Gastroesophageal sphincter (tissue), 4 donors: ENCODE measurements at regions not wholly inside any gene's neighbourhood (a gene's known extent, or its start where the extent isn't known, plus 50 kb on each side); places are given as distances from the start of the nearest gene placed in this dataset.

Experiments used
- ATAC-seq: fragments of 150-250 bp; one replicate; pipeline ENCODE4 v1.9.1; 2016; ENCODE audit warnings: mild to moderate bottlenecking, moderate library complexity
- H3K27ac ChIP-seq, 4 donors: fragments of 200-600 bp; sonication (generic) in 3 of 4; 1 replicate in 3 of 4; 2 replicates in 1 of 4; pipeline ENCODE4 v1.5.1; 2016 to 2019
- H3K27me3 ChIP-seq: fragments of 200-600 bp; sonication (generic); one replicate; pipeline ENCODE4 v1.5.1; 2019
- H3K36me3 ChIP-seq, 2 donors: fragments of 200-600 bp; sonication (generic); one replicate each; pipeline ENCODE4 v1.5.1; 2019; ENCODE audit warnings: control low read depth in 1 of 2
- H3K4me1 ChIP-seq, 3 donors: fragments of 200-600 bp; sonication (generic); 1 replicate in 2 of 3; 2 replicates in 1 of 3; pipeline ENCODE4 v1.5.1; 2016 to 2019; ENCODE audit warnings: control low read depth in 2 of 3
- H3K4me3 ChIP-seq, 2 donors: fragments of 200-600 bp; sonication (generic); one replicate each; pipeline ENCODE4 v1.5.1; 2019; ENCODE audit warnings: mild to moderate bottlenecking in 1 of 2, moderate library complexity in 1 of 2
- H3K9me3 ChIP-seq, 3 donors: fragments of 200-600 bp; sonication (generic); one replicate each; pipeline ENCODE4 v1.5.1; 2017 to 2019; ENCODE audit warnings: control low read depth in 2 of 3
- CTCF ChIP-seq, 4 experiments: fragments of 200-600 bp in 2 of 4; fragments of 450-650 bp in 2 of 4; sonication (generic) in 1 of 4; IDR thresholded peaks; one replicate each; pipeline ENCODE4 v1.5.1; 2017 to 2019; ENCODE audit warnings: antibody characterized with exemption in 4 of 4, mild to moderate bottlenecking in 2 of 4, moderate library complexity in 2 of 4
- EP300 ChIP-seq: sonication (generic); formaldehyde crosslinking; IDR thresholded peaks from one replicate; pipeline ENCODE4 v1.6.1; 2017; ENCODE audit warnings: antibody characterized with exemption, mild to moderate bottlenecking
- POLR2A ChIP-seq, 2 donors: fragments of 450-650 bp; IDR thresholded peaks; one replicate each; pipeline ENCODE4 v1.6.1; 2017; ENCODE audit warnings: antibody characterized with exemption in 2 of 2, mild to moderate bottlenecking in 2 of 2, moderate library complexity in 1 of 2
- POLR2AphosphoS5 ChIP-seq: sonication (generic); formaldehyde crosslinking; IDR thresholded peaks from one replicate; pipeline ENCODE4 v1.6.1; 2017; ENCODE audit warnings: antibody characterized with exemption
- WGBS, 2 donors: methylation state at CpG; one replicate each; pipeline ENCODE4 v1.1.5; 2018; ENCODE audit warnings: low coverage in 1 of 2; 5-methylcytosine and 5-hydroxymethylcytosine counted together

GRCh38 chr6:19102936-19103335 is 715.8 kb downstream of the RNF144B start:
- WGBS, 2 donors: 73 to 80% methylated on average over 1 to 2 of the region's 3 CpGs
- ATAC-seq: no peak
- TF ChIP-seq CTCF (IDR thresholded peaks at IDR 0.05) (no peak), POLR2A (IDR thresholded peaks at IDR 0.05) (no peak), EP300 (no peak), POLR2AphosphoS5 (no peak)
- Histone ChIP-seq H3K4me3 (no peak overlapping the region), H3K9me3 (peaks cover 0 to 22% (median 0%) of the 10 kb centered on the region in 3 donors), H3K4me1 (no peaks in the 10 kb centered on the region), H3K27ac (no peak overlapping the region), H3K36me3 (no peaks in the 10 kb centered on the region), H3K27me3 (no peaks in the 10 kb centered on the region)

- ATAC-seq: no peak
- H3K27me3 ChIP-seq: no peaks in the 10 kb centered on the region
Measured at GRCh38 chr6:19107468-19107867, 720.3 kb downstream of the RNF144B start.

GRCh38 chr6:19121521-19121920 is 715.6 kb upstream of the ID4 start:
- no peaks in the 10 kb centered on the region for H3K36me3 ChIP-seq
- TF ChIP-seq POLR2A (IDR thresholded peaks at IDR 0.05) (no peak), EP300 (no peak), CTCF (IDR thresholded peaks at IDR 0.05) (no peak), POLR2AphosphoS5 (no peak)
- ATAC-seq: no peak
- no peaks in the 10 kb centered on the region for H3K4me1 ChIP-seq
- H3K27me3 ChIP-seq: no peaks in the 10 kb centered on the region
- no peak overlapping the region for H3K27ac ChIP-seq
- H3K9me3 ChIP-seq: no peaks in the 10 kb centered on the region
- no peak overlapping the region for H3K4me3 ChIP-seq

More at GRCh38 chr6:19107468-19107867, 720.3 kb downstream of the RNF144B start:
- no peak overlapping the region for H3K4me3 ChIP-seq
- H3K9me3 ChIP-seq: peaks cover 0 to 17% (median 0%) of the 10 kb centered on the region in 3 donors
- TF ChIP-seq CTCF (IDR thresholded peaks at IDR 0.05): no peak
- no peak for TF ChIP-seq POLR2AphosphoS5
- TF ChIP-seq POLR2A (IDR thresholded peaks at IDR 0.05): no peak
- no peak for TF ChIP-seq EP300
- no peaks in the 10 kb centered on the region for H3K4me1 ChIP-seq
- WGBS, 2 donors: 86 to 100% methylated on average over 1 of the region's 1 CpG
- H3K36me3 ChIP-seq: no peaks in the 10 kb centered on the region
- no peak overlapping the region for H3K27ac ChIP-seq

GRCh38 chr6:19127081-19127480 is 710.1 kb upstream of the ID4 start:
- TF ChIP-seq POLR2A (IDR thresholded peaks at IDR 0.05) (no peak), EP300 (no peak)
- Histone ChIP-seq H3K9me3 (no peaks in the 10 kb centered on the region), H3K4me1 (no peaks in the 10 kb centered on the region), H3K36me3 (no peaks in the 10 kb centered on the region), H3K27me3 (no peaks in the 10 kb centered on the region), H3K27ac (no peak overlapping the region), H3K4me3 (no peak overlapping the region)
- no peak for ATAC-seq
- 56 to 61% methylated on average over 3 of the region's 3 CpGs for WGBS, 2 donors

- H3K9me3 ChIP-seq: no peaks in the 10 kb centered on the region
- ATAC-seq: no peak
- H3K4me1 ChIP-seq: no peaks in the 10 kb centered on the region
- H3K36me3 ChIP-seq: no peaks in the 10 kb centered on the region
- no peaks in the 10 kb centered on the region for H3K27me3 ChIP-seq
- H3K27ac ChIP-seq: no peak overlapping the region
- TF ChIP-seq CTCF (IDR thresholded peaks at IDR 0.05) (no peak), POLR2AphosphoS5 (no peak), EP300 (no peak), POLR2A (IDR thresholded peaks at IDR 0.05) (no peak)
- no peak overlapping the region for H3K4me3 ChIP-seq
- WGBS, 2 donors: 76 to 84% methylated on average over 5 to 8 of the region's 8 CpGs
Measured at GRCh38 chr6:19128701-19129100, 708.5 kb upstream of the ID4 start.
